IMR-90 (cell line): ENCODE measurements at regions not wholly inside any gene's neighbourhood (a gene's known extent, or its start where the extent isn't known, plus 50 kb on each side); places are given as distances from the start of the nearest gene placed in this dataset.

Experiments used
- ATAC-seq: fragments of 200-7000 bp; cut with Tn5 transposase; 2 replicates; pipeline ENCODE4 v1.9.1; 2020; ENCODE audit warnings: low read depth, mild to moderate bottlenecking, moderate library complexity
- BruUV-seq: library from RNA; stranded (reverse); fragments of 400-500 nt; replicated peaks from 2 replicates; lab custom pipeline; 2021; lab: Mats Ljungman, UMichigan
- CTCF ChIA-PET: fragments of 300-600 bp; formaldehyde crosslinking; extraction: SDS; loops from one replicate; lab custom pipeline; 2021; ENCODE audit warnings: antibody characterized with exemption; lab: Yijun Ruan, JAX
- POLR2A ChIA-PET: fragments of 300-600 bp; sonication (Branson Sonifier 250); formaldehyde crosslinking; loops from one replicate; lab custom pipeline; 2022; ENCODE audit warnings: antibody characterized with exemption; ENCODE audit not compliant: unreplicated experiment; lab: Charles Lee
- DNase-seq: peaks from one replicate; pipeline ENCODE4 v3.0.0; 2013
- H2AFZ ChIP-seq: replicated peaks from 2 replicates; pipeline ENCODE3; 2013; ENCODE audit warnings: low read length, mild to moderate bottlenecking; ENCODE audit not compliant: poor library complexity
- H2AK5ac ChIP-seq: 2 replicates; pipeline ENCODE4 v1.6.1; 2013; ENCODE audit warnings: low read depth, low read length, inconsistent platforms
- H2AK9ac ChIP-seq: replicated peaks from 2 replicates; pipeline ENCODE3; 2013; ENCODE audit warnings: mild to moderate bottlenecking, low read depth, low read length, moderate library complexity; ENCODE audit not compliant: poor library complexity
- H2BK120ac ChIP-seq: 2 replicates; pipeline ENCODE4 v1.6.1; 2013; ENCODE audit warnings: low read depth, low read length, inconsistent platforms
- H2BK15ac ChIP-seq: 3 replicates; pipeline ENCODE4 v1.6.1; 2013; ENCODE audit warnings: low read depth, low read length, inconsistent platforms
- H2BK20ac ChIP-seq: 2 replicates; pipeline ENCODE4 v1.6.1; 2013; ENCODE audit warnings: low read depth, mild to moderate bottlenecking, inconsistent platforms, low read length, moderate library complexity
- H2BK5ac ChIP-seq: 2 replicates; pipeline ENCODE4 v1.6.1; 2013; ENCODE audit warnings: mild to moderate bottlenecking, low read depth, low read length, inconsistent platforms; ENCODE audit not compliant: poor library complexity, severe bottlenecking
- H3K14ac ChIP-seq: replicated peaks from 2 replicates; pipeline ENCODE4 v1.6.1; 2013; ENCODE audit warnings: low read depth, low read length, inconsistent platforms
- H3K18ac ChIP-seq: 2 replicates; pipeline ENCODE4 v1.6.1; 2013; ENCODE audit warnings: low read depth, low read length, control low read depth
- H3K23ac ChIP-seq: 2 replicates; pipeline ENCODE4 v1.6.1; 2013; ENCODE audit warnings: low read depth, low read length, inconsistent platforms
- H3K27ac ChIP-seq: 2 replicates; pipeline ENCODE4 v1.5.1; 2013; ENCODE audit warnings: mild to moderate bottlenecking, control low read depth, low read length; ENCODE audit not compliant: insufficient read depth
- H3K27me3 ChIP-seq: 2 replicates; pipeline ENCODE4 v1.6.1; 2013; ENCODE audit warnings: low read length; ENCODE audit not compliant: control insufficient read depth, insufficient read depth
- H3K36me3 ChIP-seq: 2 replicates; pipeline ENCODE4 v1.6.1; 2013; ENCODE audit warnings: low read length, mixed read lengths; ENCODE audit not compliant: control insufficient read depth, insufficient read depth
- H3K4ac ChIP-seq: 2 replicates; pipeline ENCODE4 v1.6.1; 2013; ENCODE audit warnings: low read depth, low read length, inconsistent platforms
- H3K4me1 ChIP-seq: 2 replicates; pipeline ENCODE4 v1.6.1; 2013; ENCODE audit warnings: low read length, mixed read lengths; ENCODE audit not compliant: control insufficient read depth, insufficient read depth
- H3K4me2 ChIP-seq: 2 replicates; pipeline ENCODE4 v1.6.1; 2013; ENCODE audit warnings: low read depth, mild to moderate bottlenecking, control low read depth, low read length, moderate library complexity
- H3K4me3 ChIP-seq: 2 replicates; pipeline ENCODE4 v1.5.1; 2013; ENCODE audit warnings: low read depth, mild to moderate bottlenecking, control low read depth, low read length, moderate library complexity; ENCODE audit not compliant: insufficient read depth
- H3K56ac ChIP-seq: 2 replicates; pipeline ENCODE4 v1.6.1; 2013; ENCODE audit warnings: low read length, inconsistent platforms; ENCODE audit not compliant: insufficient read depth; ENCODE audit errors: extremely low read depth
- H3K79me1 ChIP-seq, 2 experiments: 2 replicates each; pipeline ENCODE4 v1.6.1; 2013; ENCODE audit warnings: low read length in 2 of 2, inconsistent platforms in 1 of 2, low read depth in 1 of 2
- H3K9ac ChIP-seq: 2 replicates; pipeline ENCODE4 v1.6.1; 2013; ENCODE audit warnings: low read depth, low read length, control low read depth
- H3K9me1 ChIP-seq: 2 replicates; pipeline ENCODE4 v1.6.1; 2013; ENCODE audit warnings: low read length, inconsistent platforms; ENCODE audit not compliant: insufficient read depth
- H3K9me3 ChIP-seq: 2 replicates; pipeline ENCODE4 v1.6.1; 2013; ENCODE audit warnings: low read length; ENCODE audit not compliant: control insufficient read depth, insufficient read depth
- H4K20me1 ChIP-seq: 2 replicates; pipeline ENCODE4 v1.6.1; 2013; ENCODE audit warnings: low read length, inconsistent platforms; ENCODE audit not compliant: insufficient read depth
- H4K5ac ChIP-seq: 2 replicates; pipeline ENCODE4 v1.6.1; 2013; ENCODE audit warnings: mild to moderate bottlenecking, low read depth, low read length, control low read depth
- H4K8ac ChIP-seq, 2 experiments: 2 replicates each; pipeline ENCODE4 v1.6.1; 2013; ENCODE audit warnings: low read depth in 2 of 2, low read length in 2 of 2, control low read depth in 1 of 2, inconsistent platforms in 1 of 2
- H4K91ac ChIP-seq: 2 replicates; pipeline ENCODE4 v1.6.1; 2013; ENCODE audit warnings: low read depth, low read length, inconsistent platforms; ENCODE audit not compliant: insufficient read depth
- BHLHE40 ChIP-seq: fragments of 150-350 bp; IDR thresholded peaks from 2 replicates; pipeline ENCODE4 v1.6.1; 2016; ENCODE audit warnings: mild to moderate bottlenecking, low read depth, low read length
- MAFK ChIP-seq: IDR thresholded peaks from 2 replicates; pipeline ENCODE4 v1.6.1; 2012; ENCODE audit warnings: low read depth, low read length, improper control_type of control experiment
- MAZ ChIP-seq: IDR thresholded peaks from 2 replicates; pipeline ENCODE4 v1.6.1; 2012; ENCODE audit warnings: low read depth, mild to moderate bottlenecking, low read length, improper control_type of control experiment, moderate library complexity, borderline replicate concordance
- MXI1 ChIP-seq: IDR thresholded peaks from 2 replicates; pipeline ENCODE4 v1.6.1; 2012; ENCODE audit warnings: low read depth, mild to moderate bottlenecking, low read length, moderate library complexity, borderline replicate concordance
- RCOR1 ChIP-seq: IDR thresholded peaks from 2 replicates; pipeline ENCODE4 v1.6.1; 2012; ENCODE audit warnings: mild to moderate bottlenecking, low read length, improper control_type of control experiment; ENCODE audit not compliant: insufficient replicate concordance
- RFX5 ChIP-seq: IDR thresholded peaks from 2 replicates; pipeline ENCODE4 v1.8.0; 2012; ENCODE audit warnings: low read depth, mild to moderate bottlenecking, low read length, moderate library complexity
- WGBS, 2 experiments: methylation state at CpG; one replicate each; pipeline versions ENCODE4 v1.1.5 to v1.1.7; 2013; ENCODE audit warnings: missing lambda C conversion rate in 2 of 2; ENCODE audit not compliant: insufficient read length in 1 of 2; ENCODE audit errors: extremely low coverage in 2 of 2; 5-methylcytosine and 5-hydroxymethylcytosine counted together
- dilution Hi-C: fragments of 300-500 bp; cut with HindIII; formaldehyde crosslinking; loops from one replicate; pipeline ENCODE4 v1.14.3; 2018; ENCODE audit warnings: low sequenced_read_pairs; ENCODE audit not compliant: unreplicated experiment
- in situ Hi-C: fragments of 300-500 bp; cut with MboI; formaldehyde crosslinking; loops from 3 replicates; pipeline ENCODE4 v1.14.3; 2019; ENCODE audit warnings: low sequenced_read_pairs, inconsistent platforms, mixed read lengths
- intact Hi-C: fragments of 100-400 bp; cut with micrococcal nuclease; formaldehyde crosslinking; loops from 2 replicates; pipeline ENCODE4 v1.10.0; 2022
- TF ChIP-seq, protein P1 (sequence below): conservative IDR thresholded peaks from 2 replicates; pipeline ENCODE4 v1.5.1; 2012; ENCODE audit warnings: mild to moderate bottlenecking, low read depth, low read length, improper control_type of control experiment

- peak overlapping the region; percentile 69; the same call in 1 of the 2 replicates for H3K18ac ChIP-seq
- no peak overlapping the region for H3K27ac ChIP-seq
- no peak overlapping the region for H3K4me2 ChIP-seq
- TF ChIP-seq, protein P1, sequence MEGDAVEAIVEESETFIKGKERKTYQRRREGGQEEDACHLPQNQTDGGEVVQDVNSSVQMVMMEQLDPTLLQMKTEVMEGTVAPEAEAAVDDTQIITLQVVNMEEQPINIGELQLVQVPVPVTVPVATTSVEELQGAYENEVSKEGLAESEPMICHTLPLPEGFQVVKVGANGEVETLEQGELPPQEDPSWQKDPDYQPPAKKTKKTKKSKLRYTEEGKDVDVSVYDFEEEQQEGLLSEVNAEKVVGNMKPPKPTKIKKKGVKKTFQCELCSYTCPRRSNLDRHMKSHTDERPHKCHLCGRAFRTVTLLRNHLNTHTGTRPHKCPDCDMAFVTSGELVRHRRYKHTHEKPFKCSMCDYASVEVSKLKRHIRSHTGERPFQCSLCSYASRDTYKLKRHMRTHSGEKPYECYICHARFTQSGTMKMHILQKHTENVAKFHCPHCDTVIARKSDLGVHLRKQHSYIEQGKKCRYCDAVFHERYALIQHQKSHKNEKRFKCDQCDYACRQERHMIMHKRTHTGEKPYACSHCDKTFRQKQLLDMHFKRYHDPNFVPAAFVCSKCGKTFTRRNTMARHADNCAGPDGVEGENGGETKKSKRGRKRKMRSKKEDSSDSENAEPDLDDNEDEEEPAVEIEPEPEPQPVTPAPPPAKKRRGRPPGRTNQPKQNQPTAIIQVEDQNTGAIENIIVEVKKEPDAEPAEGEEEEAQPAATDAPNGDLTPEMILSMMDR = no peak
- TF ChIP-seq RFX5 (no peak), MAFK (no peak), RCOR1 (no peak), MXI1 (no peak), BHLHE40 (no peak), MAZ (no peak)
- H2BK20ac ChIP-seq = no peak overlapping the region
- H3K4ac ChIP-seq = 0 out of 2 replicates have a peak overlapping the region, but pooled peaks have one; percentile 43
- no peaks in the 10 kb centered on the region for H3K9me3 ChIP-seq
- no peak overlapping the region for H2AK9ac ChIP-seq
- in situ Hi-C loops (no loop called here), intact Hi-C loops (no loop called here), dilution Hi-C loops (no loop called here)
- H2BK5ac ChIP-seq = no peak overlapping the region
- H3K14ac ChIP-seq = no peak overlapping the region
- H2BK15ac ChIP-seq = 0 out of 3 replicates have a peak overlapping the region, but pooled peaks have one; percentile 12
- no peak overlapping the region for H3K56ac ChIP-seq
- H3K9ac ChIP-seq = no peak overlapping the region
- ChIA-PET CTCF (no interaction called here), POLR2A (no interaction called here)
- H3K4me3 ChIP-seq = no peak overlapping the region
- BruUV-seq = no TSS peak
- DNase-seq = peak; percentile 16
- H3K9me1 ChIP-seq = no peaks in the 10 kb centered on the region; the same call in 1 of the 2 replicates
- H4K8ac ChIP-seq = no peak overlapping the region
- 67% methylated on average over 1 of the region's 2 CpGs; no CpG with 5 or more reads in 1 of the 2 experiments for WGBS, 2 experiments
- peak overlapping the region; percentile 20 for H4K5ac ChIP-seq
- peak overlapping the region; percentile 13 for H4K91ac ChIP-seq
- H2AFZ ChIP-seq = no peak overlapping the region
- H3K79me1 ChIP-seq = no peaks in the 10 kb centered on the region
- H3K27me3 ChIP-seq = no peaks in the 10 kb centered on the region
- H3K4me1 ChIP-seq = peaks cover 11% of the 10 kb centered on the region
- H3K23ac ChIP-seq = no peak overlapping the region
- 0 out of 2 replicates have a peak overlapping the region, but pooled peaks have one; percentile 28 for H2BK120ac ChIP-seq
- no peak for ATAC-seq
- no peaks in the 10 kb centered on the region for H3K36me3 ChIP-seq
- no peaks in the 10 kb centered on the region for H4K20me1 ChIP-seq
- H2AK5ac ChIP-seq = no peak overlapping the region
These were observed 285.4 kb downstream of the SNX13 start for GRCh38 chr7:17654940-17655339.
